ENCODE measurements at regions not wholly inside any gene's neighbourhood (a gene's known extent, or its start where the extent isn't known, plus 50 kb on each side); places are given as distances from the start of the nearest gene placed in this dataset.

DNA sequence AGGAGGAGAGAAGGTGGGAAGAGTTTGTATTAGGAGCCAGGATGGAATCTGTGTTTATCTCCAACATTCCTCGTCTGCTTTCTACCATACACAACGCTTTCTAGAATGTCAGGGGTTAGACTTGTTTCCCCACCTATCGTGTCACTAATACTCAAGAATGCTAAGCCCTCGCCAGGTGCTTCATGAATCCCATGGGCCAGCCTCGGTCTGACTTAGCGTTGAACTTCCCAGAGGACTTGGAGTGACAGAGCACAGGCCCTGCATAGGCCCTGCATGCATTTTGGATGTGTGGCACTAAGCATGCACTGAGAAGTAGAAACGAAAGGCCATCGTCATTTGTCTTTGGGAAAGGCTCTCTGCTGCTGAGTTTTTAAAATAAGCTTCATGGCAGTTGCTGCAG, 328.7 kb downstream of the NSG2 start:
- in situ Hi-C loops (cut with HindIII; ENCODE audit: low pct_unique_long_range_greater_than_20kb, low sequenced_read_pairs) = no loop called here

DNA sequence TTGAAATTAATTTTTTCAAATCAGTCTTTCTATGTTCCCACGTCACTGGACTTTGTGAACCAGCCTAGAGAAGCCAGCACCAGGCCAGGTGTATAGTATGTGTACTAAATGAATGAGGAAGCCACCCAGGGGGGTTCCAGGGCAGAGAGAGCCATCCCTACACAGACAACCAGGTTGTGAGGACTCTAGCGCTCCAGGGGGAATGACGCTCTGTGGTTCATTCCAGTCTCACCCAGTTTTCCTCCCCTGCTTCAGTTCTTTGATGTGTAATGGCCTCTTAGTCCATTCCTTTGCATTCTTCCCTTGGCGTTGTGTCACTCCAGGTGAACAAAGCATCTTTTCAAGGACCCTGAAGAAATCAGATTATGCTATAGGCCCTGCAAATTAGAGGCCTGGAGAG, 330.6 kb downstream of the NSG2 start:
- CTCF ChIA-PET = no interaction called here
- Histone ChIP-seq H3K27ac (ENCODE audit: low read length) (no peak overlapping the region), H3K27me3 (ENCODE audit: control insufficient read depth, insufficient read depth, low read length) (peaks cover 2% of the 10 kb centered on the region; the same call in 1 of the 2 replicates), H3K4me3 (ENCODE audit: low read depth in 2 of 2, low read length in 2 of 2) (no peak overlapping the region), H3K4me1 (ENCODE audit: control insufficient read depth, insufficient read depth, low read length) (no peaks in the 10 kb centered on the region), H3K36me3 (ENCODE audit: control insufficient read depth, insufficient read depth, low read length) (no peaks in the 10 kb centered on the region), H3K9me3 (ENCODE audit: control insufficient read depth, insufficient read depth, low read depth, low read length) (no peaks in the 10 kb centered on the region)
- no peak for DNase-seq (ENCODE audit: low read depth, low spot score)
- POLR2A ChIA-PET = no interaction called here
- no peak for ATAC-seq
- BruUV-seq (replicated peaks) = no TSS peak
- in situ Hi-C loops (cut with HindIII; ENCODE audit: low pct_unique_long_range_greater_than_20kb, low sequenced_read_pairs) (no loop called here), intact Hi-C loops (cut with micrococcal nuclease; ENCODE audit: unreplicated experiment) (no loop called here)
- TF ChIP-seq SIN3A (IDR thresholded peaks at IDR 0.05; ENCODE audit: borderline replicate concordance, insufficient read depth, low read depth, low read length) (no peak), TCF7L2 (IDR thresholded peaks at IDR 0.05; ENCODE audit: low read depth, low read length) (no peak), POLR2AphosphoS5 (IDR thresholded peaks at IDR 0.05; ENCODE audit: low read depth, low read length) (no peak)
- TF ChIP-seq, protein P1, sequence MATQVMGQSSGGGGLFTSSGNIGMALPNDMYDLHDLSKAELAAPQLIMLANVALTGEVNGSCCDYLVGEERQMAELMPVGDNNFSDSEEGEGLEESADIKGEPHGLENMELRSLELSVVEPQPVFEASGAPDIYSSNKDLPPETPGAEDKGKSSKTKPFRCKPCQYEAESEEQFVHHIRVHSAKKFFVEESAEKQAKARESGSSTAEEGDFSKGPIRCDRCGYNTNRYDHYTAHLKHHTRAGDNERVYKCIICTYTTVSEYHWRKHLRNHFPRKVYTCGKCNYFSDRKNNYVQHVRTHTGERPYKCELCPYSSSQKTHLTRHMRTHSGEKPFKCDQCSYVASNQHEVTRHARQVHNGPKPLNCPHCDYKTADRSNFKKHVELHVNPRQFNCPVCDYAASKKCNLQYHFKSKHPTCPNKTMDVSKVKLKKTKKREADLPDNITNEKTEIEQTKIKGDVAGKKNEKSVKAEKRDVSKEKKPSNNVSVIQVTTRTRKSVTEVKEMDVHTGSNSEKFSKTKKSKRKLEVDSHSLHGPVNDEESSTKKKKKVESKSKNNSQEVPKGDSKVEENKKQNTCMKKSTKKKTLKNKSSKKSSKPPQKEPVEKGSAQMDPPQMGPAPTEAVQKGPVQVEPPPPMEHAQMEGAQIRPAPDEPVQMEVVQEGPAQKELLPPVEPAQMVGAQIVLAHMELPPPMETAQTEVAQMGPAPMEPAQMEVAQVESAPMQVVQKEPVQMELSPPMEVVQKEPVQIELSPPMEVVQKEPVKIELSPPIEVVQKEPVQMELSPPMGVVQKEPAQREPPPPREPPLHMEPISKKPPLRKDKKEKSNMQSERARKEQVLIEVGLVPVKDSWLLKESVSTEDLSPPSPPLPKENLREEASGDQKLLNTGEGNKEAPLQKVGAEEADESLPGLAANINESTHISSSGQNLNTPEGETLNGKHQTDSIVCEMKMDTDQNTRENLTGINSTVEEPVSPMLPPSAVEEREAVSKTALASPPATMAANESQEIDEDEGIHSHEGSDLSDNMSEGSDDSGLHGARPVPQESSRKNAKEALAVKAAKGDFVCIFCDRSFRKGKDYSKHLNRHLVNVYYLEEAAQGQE (IDR thresholded peaks at IDR 0.05; ENCODE audit: insufficient read depth in 1 of 2, low read depth in 2 of 2, low read length in 1 of 2) = no peak
- TF ChIP-seq, protein P2, sequence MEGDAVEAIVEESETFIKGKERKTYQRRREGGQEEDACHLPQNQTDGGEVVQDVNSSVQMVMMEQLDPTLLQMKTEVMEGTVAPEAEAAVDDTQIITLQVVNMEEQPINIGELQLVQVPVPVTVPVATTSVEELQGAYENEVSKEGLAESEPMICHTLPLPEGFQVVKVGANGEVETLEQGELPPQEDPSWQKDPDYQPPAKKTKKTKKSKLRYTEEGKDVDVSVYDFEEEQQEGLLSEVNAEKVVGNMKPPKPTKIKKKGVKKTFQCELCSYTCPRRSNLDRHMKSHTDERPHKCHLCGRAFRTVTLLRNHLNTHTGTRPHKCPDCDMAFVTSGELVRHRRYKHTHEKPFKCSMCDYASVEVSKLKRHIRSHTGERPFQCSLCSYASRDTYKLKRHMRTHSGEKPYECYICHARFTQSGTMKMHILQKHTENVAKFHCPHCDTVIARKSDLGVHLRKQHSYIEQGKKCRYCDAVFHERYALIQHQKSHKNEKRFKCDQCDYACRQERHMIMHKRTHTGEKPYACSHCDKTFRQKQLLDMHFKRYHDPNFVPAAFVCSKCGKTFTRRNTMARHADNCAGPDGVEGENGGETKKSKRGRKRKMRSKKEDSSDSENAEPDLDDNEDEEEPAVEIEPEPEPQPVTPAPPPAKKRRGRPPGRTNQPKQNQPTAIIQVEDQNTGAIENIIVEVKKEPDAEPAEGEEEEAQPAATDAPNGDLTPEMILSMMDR (IDR thresholded peaks at IDR 0.05) = no peak

More for the DNA sequence above, 328.7 kb downstream of the NSG2 start:
- intact Hi-C loops (cut with micrococcal nuclease; ENCODE audit: unreplicated experiment) = no loop called here
- ChIA-PET CTCF (no interaction called here), POLR2A (no interaction called here)
- no peak for DNase-seq (ENCODE audit: low read depth, low spot score)
- Histone ChIP-seq H3K27me3 (ENCODE audit: control insufficient read depth, insufficient read depth, low read length) (no peaks in the 10 kb centered on the region; the same call in 1 of the 2 replicates), H3K36me3 (ENCODE audit: control insufficient read depth, insufficient read depth, low read length) (no peaks in the 10 kb centered on the region), H3K4me1 (ENCODE audit: control insufficient read depth, insufficient read depth, low read length) (no peaks in the 10 kb centered on the region), H3K4me3 (ENCODE audit: low read depth in 2 of 2, low read length in 2 of 2) (no peak overlapping the region), H3K9me3 (ENCODE audit: control insufficient read depth, insufficient read depth, low read depth, low read length) (no peaks in the 10 kb centered on the region), H3K27ac (ENCODE audit: low read length) (no peak overlapping the region)
- ATAC-seq = no peak
- BruUV-seq (replicated peaks) = no TSS peak
- TF ChIP-seq SIN3A (IDR thresholded peaks at IDR 0.05; ENCODE audit: borderline replicate concordance, insufficient read depth, low read depth, low read length) = no peak
- TF ChIP-seq TCF7L2 (IDR thresholded peaks at IDR 0.05; ENCODE audit: low read depth, low read length) = no peak
- TF ChIP-seq, protein P2 (IDR thresholded peaks at IDR 0.05) = no peak
- TF ChIP-seq, protein P1 (IDR thresholded peaks at IDR 0.05; ENCODE audit: insufficient read depth in 1 of 2, low read depth in 2 of 2, low read length in 1 of 2) = no peak
- TF ChIP-seq POLR2AphosphoS5 (IDR thresholded peaks at IDR 0.05; ENCODE audit: low read depth, low read length) = no peak

Data from Panc1 (cell line).